HG02840 (cell line): ENCODE measurements at regions not wholly inside any gene's neighbourhood (a gene's known extent, or its start where the extent isn't known, plus 50 kb on each side); places are given as distances from the start of the nearest gene placed in this dataset.

Experiments
- ATAC-seq: cut with Tn5 transposase; IDR thresholded peaks from one replicate; pipeline ENCODE4 v1.9.1; 2021; ENCODE audit warnings: mild to moderate bottlenecking, moderate library complexity, moderate number of reproducible peaks; ENCODE audit not compliant: unreplicated experiment, low FRiP score

DNA sequence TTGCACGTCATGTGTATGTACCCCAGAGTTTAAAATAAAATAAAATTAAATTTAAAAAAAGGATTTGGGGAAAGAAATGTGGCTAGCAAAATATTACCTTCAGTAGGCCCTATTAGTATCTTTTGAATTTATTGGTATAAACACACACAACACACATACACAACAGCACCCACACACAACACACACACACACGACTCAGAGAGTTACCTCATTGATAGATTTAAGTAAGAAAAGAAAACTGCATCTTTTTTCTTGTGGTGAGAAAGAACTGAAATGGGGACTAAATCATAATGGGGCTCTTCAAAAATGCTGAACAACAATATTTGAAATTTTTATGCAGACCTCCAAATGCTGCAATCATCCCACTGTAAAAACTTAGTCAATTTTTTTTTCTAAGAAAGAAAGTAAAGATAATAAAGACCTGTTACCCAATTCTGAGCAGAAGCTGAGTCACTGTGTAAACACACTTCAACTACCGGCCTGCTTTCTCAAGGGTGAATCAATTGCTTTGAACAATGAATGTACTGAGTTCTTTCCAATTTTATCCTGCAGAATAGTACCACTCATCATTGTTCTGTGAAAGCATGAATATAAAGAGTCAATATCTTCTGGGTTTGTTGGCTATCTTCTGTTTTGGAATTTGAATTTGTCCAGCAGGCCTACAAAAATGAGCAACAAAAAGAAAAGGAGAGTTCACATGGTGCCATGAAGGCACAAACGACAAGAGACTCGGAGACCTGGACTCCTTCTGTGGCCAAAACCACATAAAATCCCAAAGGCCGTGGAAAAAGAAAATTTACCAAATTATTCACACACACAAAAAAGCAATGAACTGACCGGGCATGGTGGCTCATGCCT, 57.9 kb upstream of the CCNG1 start:
- ATAC-seq, result no peak

DNA sequence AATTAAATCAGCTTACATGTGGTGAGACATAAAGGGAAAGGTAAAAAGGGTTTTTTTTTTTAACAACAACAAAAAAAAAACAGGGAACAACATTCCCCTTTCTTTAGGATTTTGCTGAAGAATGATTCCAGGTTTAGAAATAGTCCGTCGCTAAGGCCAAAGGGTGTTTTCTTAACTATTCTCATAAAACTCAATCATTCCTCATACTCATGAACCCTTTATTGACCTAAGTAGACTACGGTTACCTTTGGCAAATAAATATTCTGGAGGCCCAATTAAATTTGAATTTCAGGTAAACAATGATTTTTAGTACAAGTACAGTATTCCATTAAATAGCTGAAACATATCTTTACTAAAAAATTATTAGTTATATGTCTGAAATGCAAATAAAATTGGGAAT, 55.6 kb upstream of the CCNG1 start:
- no peak for ATAC-seq

DNA sequence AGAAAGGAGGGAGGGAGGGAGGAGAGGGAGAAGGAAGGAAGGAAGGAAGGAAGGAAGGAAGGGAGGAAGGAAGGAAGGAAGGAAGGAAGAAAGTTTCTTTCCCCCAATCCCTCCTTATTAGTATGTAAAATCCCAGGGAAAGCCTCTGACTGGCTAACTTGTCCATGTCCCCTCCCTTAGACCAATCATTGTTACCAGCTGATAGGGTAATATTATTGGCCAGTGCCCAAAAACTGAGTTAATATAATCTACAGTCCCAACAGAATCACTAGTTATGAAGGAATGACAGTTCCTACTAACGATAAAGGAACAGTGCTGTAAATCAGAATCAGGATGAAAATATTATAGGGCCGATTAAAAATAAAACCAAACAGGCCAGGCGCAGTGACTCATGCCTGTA, 53.6 kb upstream of the CCNG1 start:
- no peak for ATAC-seq

DNA sequence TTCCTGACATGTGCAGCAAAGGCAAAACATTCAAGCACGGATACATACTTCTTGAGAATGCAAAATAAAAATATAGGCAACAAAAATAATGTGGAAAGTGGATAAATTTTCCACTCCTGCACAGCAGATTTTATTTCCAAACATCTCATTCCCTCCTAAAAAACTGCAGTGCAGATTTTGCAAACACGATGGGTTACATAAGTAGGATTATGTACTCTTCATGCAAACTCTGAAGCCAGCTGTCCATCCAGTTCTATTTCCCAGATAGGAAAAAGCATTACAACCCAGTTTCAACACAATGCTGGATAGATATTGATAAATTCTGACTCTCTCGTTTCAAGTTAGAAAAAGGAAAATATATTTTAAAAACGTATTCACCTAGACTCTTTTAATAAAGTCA, 52.7 kb upstream of the CCNG1 start:
- no peak for ATAC-seq

DNA sequence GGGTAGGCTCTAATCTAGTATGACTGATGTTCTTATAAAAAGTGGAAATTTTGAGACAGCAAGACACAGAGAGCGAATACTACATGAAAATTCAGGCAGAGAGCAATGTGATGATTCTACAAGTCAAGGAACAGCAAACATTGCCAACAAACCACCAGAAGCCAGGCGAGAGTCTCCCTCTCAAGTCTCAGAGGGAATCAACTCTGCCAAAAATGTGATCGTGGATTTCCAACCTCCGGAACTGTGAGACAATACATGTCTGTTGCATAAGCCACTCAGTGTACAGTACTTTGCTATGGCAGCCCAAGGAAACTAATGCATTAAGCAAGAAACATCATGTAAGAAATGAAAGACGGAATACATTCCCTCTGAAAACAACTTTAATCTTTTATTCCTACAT, 52.1 kb upstream of the CCNG1 start:
- ATAC-seq, result no peak

DNA sequence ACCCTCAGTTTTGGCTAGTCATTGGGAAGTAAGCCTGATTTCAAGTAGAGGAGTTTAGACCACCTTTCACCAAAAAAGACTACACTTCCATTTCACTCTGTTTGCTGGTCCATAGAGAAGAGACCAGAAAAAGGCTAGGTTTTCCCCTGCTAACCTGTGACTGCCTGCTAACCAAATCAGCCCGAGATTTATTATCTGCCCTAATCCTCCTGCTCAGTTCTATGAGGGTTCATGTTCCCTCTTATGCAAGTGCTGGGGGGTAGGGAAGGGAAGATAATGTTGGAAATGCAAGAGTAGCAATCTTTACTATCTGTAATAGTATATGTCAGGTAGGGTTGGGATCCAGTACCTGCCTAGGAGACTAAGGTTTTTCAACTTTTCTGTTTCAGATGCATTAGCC, 51.6 kb upstream of the CCNG1 start:
- no peak for ATAC-seq

DNA sequence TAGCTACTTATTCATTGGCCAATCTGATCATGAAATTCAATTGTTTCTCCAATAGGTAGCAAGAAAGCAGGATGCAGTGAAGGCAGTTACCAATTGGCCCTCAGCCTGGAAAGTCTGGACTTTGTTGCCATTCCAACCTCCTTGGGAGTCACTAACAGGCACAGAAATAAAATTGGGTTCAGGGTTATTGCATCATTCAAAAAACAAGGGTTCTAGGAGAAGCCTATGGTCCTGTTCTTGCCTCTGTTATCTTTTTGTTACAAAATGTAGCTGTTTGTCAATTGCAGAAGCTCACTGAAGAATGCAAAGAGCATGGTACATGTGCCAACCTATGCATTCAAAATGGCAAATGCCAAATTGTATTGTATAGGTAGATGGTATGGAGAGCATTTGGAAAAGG, 51.0 kb upstream of the CCNG1 start:
- no peak for ATAC-seq

DNA sequence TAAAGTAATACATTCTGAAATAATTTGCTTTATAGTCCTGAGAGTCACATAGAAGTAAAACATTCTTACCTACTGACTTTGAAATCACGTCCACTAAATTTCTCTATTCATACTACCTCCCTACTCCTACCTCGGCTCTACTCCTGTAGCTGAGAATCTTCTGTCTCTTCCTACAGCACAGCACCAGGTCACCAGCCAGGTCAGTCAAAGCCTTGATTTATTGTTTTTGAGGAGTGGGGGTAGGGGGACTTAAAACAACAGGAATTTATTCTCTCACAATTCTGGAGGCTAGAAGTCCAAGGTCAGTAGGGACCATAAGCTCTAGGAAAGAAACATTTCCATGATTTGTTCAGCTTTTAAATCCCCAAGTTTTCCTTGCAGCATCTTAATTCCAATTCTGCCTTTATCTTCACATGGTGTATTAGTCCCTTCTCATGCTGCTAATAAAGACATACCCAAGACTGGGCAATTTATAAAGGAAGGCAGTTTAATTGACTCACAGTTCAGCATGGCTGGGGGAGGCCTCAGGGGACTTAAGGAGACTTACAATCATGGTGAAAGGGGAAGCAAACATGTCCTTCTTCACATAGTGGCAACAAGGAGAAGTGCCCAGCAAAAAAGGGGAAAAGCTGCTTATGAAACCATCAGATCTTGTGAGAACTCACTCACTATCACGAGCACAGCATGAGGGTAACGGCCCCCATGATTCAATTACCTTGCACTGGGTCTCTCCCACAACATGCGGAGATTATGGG, 49.6 kb upstream of the CCNG1 start:
- no peak for ATAC-seq
